ENCODE measurements at regions not wholly inside any gene's neighbourhood (a gene's known extent, or its start where the extent isn't known, plus 50 kb on each side); places are given as distances from the start of the nearest gene placed in this dataset.
A peak's percentile ranks its signal among the peaks of the same experiment; 100 is the strongest.

DNA sequence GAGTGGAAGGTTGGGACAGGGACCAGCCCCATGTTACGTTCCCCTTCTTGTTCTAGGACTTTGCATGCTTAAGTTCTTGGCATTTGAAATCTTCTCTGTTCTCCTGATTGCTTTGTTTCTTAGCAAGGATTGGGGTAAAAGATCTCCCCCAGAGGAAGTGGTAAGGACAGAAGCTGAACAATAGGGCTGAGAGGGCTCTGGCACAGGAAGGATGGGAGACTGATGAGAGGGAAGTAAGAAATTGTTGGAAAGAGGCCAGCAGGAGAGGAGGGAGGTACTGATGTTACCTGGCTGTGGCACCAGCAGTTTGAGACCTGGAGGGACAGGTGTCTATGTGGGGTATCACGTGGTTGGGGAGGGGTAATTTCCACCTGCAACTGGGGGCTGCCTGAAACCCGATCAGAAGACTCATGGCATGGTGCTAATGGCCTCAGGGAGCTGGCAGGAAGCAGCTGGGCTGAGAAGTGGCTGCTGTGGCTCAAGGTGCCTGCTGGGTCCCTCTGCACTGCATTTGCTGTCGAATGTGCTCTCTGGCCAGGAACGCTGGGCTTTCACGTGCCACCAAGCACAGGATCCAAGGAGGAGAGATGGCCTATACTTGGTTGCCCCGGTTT is 108.4 kb downstream of the LSM3 start:
- no peak for DNase-seq (ENCODE audit: low read depth in 2 of 2)

DNA sequence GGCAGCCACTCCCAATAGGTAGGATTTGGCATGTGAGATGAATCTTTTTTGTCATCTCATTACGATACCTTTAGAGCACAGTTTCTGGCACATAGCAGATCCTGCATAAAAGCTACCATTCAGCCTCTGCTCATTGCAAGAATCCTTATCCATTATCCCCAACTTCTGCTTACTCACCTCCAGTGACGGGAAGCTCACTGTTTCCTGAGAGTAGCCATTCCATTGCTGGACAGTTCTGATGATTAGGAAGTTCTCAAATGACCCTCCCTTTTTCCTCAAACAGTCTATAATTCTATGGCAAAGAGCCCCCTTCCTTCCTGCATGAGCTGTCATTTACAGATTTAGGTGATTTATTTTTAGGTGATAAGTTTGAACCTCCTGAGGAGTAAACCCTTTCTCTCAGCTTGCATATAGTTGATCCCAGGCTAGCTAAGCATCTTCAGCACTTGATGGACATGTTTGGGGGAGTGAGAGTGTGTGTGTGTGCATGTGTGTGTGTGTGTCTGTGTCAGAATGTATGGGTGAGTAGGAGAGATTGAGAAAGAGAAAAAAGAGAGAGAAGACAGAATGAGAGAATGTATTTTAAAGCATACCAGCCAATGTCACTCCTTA is 109.7 kb downstream of the LSM3 start:
- DNase-seq (ENCODE audit: low read depth in 2 of 2): no peak

DNA sequence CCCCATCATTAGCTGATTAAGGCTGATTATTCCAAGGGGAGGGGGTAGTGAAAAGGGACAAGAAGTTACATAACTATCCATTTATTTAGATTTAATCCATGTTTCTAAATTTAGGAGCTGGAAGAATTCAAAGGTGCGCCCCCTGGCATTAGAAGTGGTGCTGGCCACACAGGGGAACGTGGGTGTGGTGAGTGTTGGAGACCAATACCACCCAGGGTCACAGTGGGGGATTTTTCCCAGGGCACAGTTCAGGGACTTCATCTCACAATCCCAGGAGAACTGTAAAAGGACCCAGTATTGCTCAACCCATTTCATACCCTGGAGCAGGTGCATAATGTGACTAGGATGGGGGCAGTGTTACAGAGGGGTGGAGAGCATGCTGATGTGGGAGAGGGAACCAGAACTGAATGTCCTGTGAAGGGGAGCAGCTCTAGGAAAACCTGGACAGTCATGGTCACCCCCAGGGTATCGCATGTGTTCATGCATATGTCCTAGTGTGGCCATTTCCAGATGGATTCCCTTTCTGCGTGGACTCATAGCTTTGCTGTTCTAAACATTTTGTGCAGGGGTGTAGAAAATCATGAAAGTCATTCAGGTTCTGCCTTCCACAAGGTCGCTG is 110.3 kb downstream of the LSM3 start:
- DNase-seq (ENCODE audit: low read depth in 2 of 2): no peak

DNA sequence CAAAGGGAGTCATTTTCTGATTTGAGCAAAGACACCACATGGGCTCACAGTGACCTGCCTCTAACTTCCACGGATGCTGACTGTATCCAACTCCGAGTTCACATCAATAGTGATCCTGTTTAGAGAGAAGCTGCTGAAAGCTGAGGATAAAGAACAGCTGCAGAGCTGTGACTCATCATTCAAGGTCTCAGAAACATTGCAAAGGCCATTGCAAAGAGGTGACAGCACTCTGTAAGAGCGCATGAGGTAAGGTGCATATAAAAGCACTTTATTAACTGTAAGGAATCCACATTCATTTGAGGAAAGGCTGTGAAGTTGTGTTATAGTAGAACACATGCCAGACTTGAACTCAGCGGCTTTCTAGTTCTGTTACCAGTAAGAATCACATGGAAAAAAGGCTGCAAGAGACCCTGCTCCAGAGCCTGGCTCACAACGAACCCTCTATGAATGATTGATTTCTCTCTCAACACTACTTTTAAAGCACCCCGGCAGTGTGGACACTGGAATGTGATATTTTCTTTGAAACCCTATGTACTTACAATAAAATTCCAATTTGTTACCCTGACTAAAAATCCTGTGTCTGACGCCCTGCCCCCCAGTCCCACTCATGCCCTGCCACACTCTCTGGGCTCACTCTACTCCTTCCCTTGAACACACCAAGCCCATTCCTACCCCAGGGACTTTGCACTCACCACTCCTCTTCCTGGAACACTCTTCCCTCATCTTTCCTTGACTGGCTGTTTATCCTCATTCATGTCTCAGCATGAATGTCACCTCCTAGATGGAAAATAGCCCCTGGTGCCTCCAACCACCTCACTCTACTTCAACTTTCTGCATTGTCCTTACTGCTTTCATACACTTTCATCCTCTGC is 111.2 kb downstream of the LSM3 start:
- peak; percentile 88 to 89 for DNase-seq (ENCODE audit: low read depth in 2 of 2)

DNA sequence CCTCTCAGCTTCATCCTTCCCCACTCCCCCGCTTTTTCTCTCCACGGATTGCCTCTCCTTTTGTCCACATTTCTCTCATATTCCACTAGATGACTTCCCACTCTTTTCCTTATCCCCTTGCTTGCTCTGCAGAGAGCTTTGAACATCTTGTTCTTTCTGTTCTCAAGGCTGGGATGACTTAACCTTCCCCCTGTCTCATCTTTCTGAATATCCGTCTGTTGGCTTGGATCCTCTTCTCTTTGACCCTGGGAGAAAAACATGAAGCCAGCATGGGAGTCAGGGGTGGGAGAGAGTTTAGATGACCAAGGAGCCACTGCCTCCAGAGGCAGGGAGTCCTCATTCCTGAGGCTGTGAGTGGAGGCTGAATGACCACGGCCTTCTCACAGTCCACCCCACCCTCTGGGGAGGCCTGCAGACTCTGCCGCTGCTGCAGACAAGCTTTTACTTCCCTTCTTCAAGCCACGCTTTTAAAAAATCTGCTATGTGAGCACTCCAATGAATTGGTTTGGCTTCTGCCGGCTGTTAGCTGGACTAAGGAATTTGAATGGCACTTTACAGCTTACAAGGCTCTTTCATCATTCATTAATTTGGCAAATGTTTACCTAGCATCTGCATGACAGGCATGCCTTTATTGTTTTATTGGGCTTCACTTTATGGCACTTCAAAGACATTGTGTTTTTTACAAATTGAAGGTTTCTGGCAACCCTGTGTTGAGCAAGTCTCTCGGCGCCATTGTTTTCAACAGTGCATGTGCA is 111.6 kb upstream of the SLC6A6 start:
- no peak for DNase-seq (ENCODE audit: low read depth in 2 of 2)

DNA sequence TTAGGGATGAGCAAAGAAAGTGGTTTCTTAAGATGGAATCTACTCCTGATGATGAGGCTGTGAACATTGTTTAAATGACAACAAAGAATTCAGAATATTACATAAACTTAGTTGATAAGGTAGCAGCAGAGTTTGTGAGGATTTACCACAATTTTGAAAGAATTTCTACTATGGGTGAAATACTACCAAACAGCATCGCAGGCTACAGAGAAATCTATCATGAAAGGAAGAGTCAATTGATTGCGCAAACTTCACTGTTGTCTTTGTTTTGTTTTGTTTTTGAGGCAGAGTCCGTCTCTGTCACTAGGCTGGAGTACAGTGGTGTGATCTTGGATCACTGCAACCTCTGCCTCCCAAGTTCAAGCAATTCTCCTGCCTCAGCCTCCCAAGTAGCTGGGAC is 107.4 kb upstream of the SLC6A6 start:
- no peak for DNase-seq (ENCODE audit: low read depth in 2 of 2)

DNA sequence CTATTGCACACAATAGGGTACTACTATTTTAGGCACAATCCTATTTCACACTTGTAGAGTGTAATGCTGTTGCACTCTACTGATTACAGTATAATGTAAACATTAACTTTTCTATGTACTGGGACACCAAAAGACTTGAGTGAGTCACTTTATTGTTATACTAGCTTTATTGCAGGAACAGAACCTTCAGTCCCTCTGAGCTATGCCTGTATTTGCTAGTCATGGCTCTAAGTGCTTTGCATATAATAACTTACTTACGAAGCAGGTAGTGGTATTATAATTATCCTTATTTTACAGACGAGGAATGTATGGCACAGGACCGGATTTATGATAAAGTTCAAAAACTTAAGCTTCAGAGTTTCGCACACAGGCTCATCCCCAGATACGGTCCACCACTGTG is 106.6 kb upstream of the SLC6A6 start:
- DNase-seq (ENCODE audit: low read depth in 2 of 2): no peak

DNA sequence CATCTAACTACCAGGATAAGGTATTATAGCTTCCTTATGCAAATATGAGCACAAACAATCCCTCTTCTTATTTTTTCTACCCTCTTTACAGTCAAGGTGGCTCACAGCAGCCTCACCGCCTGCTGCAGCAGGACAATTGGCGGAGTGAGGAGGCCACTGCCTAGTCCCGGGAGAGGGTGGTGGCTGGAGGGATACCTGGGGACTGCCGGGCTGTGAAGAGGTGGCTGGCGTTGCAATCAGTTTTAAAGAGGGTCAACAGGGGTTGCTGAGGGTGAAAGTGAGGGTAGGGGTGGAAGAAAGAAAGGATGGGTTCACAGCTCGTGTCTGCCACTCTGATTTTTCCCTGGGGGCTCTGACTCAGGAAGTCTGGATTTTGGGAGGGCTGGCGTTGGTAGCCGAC is 105.1 kb upstream of the SLC6A6 start:
- no peak for DNase-seq (ENCODE audit: low read depth in 2 of 2)

DNA sequence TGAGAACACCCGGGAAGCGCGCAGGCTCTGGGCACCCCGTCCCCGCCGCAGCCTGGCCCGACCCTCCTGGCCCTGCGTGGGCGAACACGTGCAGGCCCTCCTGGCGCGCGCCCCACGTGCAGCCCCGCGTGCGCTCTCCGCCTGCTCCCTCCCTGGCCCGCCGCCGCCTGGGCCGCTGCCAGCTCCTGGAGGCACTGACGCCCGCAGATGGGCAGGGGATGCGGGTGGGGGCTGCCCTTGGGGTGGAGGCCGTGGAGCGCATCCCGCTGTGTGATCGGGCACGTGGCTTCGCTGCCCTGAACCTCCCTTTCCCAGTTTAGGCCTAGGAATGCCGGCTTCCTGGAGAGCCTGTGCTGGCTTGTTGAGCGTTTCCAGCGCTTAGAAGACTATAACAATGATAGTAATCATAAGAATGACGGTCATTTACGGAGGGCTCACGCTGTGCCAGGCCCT is 104.6 kb upstream of the SLC6A6 start:
- DNase-seq (ENCODE audit: low read depth in 2 of 2): no peak

DNA sequence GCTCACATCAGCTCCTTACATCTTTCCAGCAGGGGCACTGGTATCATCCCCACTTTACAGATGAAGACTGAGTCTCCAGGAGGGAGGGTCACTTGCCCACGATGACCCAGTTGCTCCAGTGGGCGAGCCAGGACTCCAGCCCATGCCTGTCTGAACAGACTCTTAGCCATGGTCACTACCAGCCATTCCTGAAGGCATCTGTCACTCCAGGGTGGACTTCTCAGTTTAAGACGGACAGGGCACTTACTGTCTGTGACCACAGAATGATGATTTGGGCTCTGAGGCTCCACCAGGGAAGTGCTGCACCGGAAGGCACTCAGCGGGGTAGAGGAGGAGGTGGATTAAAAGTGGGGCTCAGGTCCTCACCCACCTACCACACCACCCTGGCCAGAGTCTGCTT is 104.0 kb upstream of the SLC6A6 start:
- DNase-seq (ENCODE audit: low read depth in 2 of 2): no peak

DNA sequence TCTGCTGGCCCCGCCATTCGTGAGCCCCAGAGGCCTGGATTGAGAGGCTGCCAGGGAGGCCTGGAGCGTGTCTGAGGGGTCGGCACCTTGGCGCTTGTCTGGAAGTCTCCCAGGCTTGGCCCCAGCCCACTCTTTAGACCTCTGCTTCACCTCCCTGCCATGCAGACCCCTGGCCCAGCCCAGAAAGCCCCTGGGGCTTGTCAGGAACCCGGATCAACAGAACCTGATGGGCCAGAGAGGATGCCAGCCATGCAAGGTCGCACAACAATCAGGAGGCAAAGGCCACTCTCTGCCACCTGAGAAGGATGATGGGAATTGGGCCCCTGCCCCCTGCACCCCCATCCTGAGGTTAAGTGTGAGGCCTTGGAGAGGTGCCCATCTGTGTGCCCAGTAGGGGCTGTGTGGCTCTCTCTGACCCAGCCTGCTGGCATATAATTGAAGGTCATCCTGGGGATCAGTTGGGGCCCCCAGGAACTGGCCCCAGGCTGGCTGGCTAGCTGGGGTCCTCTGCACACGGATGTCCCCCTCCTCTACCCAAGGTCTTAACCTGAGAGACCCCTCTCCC is 103.3 kb upstream of the SLC6A6 start:
- DNase-seq (ENCODE audit: low read depth in 2 of 2): no peak

DNA sequence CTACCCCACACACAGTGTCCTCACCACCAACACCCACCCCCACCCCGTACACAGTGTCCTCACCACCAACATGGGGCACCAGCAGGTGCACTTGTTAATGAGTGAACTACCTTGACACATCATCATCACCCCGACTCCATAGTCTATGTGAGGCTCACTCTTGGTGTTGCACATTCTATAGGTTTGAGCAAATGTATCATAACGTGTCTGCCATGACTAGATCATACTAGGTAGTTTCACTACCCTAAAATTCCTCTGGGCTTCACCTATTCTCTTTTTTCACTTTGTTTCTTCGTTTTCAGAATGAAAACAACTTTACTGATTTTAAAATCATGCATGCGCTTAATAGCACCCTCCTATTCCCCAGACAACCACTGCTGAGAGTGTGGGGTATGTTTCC is 102.6 kb upstream of the SLC6A6 start:
- DNase-seq (ENCODE audit: low read depth in 2 of 2): no peak

DNA sequence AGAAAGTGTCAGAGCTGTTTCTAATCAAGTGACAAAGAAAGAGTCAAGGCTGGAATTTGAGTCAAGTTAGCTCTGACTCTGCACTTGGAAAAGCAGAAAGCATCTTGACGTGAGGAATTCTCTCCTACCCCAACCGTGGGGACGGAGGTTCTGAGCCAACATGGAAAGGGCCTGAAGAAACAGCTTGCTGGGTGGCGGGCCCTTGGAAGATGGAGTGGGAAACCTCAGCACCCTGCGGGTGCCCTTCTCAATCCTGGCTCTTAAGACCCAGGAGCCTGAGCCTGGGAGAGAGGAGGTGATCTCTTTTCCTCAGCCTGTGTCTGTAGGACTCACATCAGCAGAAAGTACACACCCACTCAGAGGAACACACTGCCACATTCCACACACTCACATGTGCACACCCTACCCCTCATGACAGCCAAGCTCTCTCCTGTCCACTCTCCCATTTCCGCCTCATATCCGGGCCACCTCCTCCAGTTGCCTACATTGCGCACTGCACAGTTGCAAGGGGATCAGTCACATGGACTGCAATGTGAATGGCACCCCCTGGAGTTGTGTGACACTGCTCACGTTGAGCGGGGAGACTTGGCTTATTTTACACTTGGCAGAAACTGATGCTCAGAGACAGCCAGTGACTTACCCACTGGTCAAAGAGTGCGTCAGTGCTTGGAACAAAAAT is 101.5 kb upstream of the SLC6A6 start:
- no peak for DNase-seq (ENCODE audit: low read depth in 2 of 2)

DNA sequence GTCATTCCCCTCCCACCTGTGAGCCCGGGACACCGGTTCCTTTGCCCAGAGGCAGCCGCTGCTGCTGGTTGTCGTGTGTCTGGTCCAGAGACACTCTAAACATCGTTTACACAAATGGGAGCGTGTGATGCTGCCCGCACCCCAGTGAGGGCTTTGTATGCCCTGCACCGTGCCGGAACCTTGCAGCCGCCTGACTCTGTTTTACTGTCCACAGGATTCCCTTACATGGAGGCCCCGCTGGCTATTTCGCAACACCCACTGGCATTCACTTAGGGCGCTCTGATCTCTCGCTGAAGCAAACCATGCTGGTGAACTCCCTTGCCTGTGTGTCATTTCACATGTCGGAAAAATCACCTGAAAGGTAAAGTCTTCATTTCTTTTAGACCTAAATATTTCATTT is 100.8 kb upstream of the SLC6A6 start:
- DNase-seq (ENCODE audit: low read depth in 2 of 2): no peak

DNA sequence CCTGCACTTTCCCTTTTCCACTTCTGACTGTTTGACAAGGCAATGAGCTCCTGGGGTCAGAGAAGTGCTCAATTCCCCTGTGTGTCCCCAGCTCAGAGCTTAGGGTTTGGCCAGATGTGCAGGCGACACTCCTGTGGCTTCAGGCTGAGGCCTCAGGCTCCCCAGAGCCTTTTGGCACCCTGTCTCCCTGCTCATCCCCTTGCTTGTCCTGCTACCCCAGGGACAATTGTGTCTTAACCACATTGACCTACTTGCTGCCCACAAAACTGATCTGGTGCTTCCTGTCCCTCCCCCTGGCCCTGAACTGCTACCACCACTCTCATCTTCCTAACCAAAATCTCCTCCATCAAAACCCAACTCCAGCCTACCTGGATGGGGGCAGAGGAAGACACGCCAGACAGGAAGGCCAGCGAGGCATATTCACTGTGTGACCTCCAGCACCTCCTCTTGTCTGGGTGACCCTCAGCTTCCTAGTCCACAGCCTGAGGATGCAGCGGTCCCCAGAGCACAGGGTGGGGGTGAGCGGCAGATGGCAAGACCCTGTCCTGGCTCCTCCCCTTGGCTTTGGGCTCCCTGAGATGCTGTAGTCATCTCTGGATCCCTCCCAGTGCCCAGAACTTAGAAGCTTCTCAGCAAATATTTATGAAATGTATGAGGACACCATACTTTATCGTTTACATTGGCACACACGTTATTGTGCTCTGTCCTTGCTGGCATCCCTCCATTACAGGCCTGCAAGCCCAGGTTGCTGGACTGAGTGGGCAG is 98.9 kb upstream of the SLC6A6 start:
- DNase-seq (ENCODE audit: low read depth in 2 of 2): no peak

DNA sequence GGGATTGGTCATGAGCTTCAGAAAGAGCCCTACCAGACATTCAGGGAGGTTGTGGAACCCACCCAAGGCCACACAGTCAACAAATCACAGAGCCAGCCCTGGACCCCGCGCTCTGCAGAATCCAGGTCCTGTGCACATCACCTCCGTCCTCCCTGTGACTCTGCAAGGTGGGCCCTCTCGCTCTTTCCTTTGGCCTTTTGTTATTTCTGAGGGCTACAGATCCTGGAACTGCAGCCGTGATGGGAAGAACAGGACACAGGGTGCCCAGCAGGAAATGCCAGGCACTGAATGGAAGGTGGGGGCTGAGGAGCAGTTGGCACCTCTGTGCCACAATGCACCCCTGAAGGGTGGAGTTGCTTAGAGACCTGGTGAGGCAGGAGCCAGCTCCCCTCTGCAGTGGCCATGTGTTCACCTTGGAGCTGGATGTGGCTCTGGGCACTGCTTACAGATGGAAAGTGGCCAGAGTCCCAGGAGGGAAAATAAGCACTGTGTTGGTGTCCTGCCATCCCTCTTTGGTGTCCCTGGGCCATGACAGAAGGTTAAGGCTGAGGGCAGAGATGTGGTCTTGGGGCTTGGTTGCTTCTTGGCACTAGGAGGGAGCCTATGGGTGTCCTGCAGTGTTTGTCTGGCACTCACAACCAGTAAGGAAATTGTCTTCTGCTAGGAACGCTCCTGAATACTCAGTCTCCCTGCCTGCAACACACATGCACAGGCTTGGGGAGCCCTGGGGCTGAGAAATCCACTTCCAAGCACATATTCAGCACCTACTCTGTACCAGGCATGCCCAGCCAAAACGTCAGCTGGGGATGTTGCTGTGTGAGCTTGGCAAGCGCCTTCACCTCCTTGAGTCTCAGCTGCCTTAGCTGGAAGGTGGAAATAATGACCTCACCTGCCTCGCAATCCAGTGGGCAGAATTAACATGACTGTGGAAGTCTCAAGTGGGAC is 98.0 kb upstream of the SLC6A6 start:
- DNase-seq (ENCODE audit: low read depth in 2 of 2): no peak

DNA sequence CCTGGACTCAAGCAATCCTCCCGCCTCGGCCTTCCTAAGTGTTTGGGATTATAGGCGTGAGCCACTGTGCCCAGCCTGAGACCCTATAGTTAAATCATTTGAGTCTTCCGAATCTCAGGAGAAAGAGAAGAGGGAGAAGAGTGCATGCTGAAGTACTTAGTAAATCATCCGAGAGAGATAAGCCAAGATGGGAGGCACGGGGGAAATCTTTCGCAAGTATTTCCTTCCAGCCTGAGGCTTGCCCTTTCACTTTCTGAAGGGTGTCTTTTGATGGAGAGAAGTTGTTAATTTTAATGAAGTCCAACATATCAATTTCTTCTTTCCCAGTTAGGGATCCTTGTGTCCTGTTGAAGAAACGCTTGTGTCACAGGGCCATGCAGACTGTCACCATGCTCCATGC is 97.1 kb upstream of the SLC6A6 start:
- no peak for DNase-seq (ENCODE audit: low read depth in 2 of 2)

DNA sequence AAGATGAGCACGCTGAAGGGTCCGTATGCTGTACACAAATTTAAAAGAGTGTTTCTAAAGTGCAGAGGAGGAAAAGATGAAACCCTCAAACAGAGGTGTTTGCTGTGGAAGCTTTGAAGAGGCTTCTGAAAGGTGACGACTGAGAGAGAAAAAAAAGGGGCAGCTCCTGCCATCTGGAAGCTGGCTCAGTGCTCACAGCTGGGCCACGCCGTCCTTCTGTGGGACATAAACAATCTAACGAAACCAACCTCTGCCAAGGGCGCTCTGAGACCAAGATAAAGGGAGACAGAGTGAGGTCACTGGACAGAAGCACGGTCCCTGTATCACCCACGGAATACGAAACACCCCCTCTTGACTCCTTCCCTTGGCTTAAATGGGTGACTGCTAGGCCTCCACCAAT is 96.3 kb upstream of the SLC6A6 start:
- no peak for DNase-seq (ENCODE audit: low read depth in 2 of 2)

Data from fibroblast of skin of left biceps (primary cell).